ENCODE measurements at regions not wholly inside any gene's neighbourhood (a gene's known extent, or its start where the extent isn't known, plus 50 kb on each side); places are given as distances from the start of the nearest gene placed in this dataset.

- TF ChIP-seq POLR2A (IDR thresholded peaks at IDR 0.05) (no peak), CTCF (IDR thresholded peaks at IDR 0.05) (no peak)
These were observed 77.6 kb upstream of the GGTLC1 start for GRCh38 chr20:24066076-24066700.

All from tibial nerve (tissue), 3 donors.